OCI-LY1 (cell line): ENCODE measurements at regions not wholly inside any gene's neighbourhood (a gene's known extent, or its start where the extent isn't known, plus 50 kb on each side); places are given as distances from the start of the nearest gene placed in this dataset.

Experiments
- H2AFZ ChIP-seq: fragments of 200-600 bp; sonication (generic), shearing (Covaris generic); 2 replicates; pipeline ENCODE4 v1.6.0; 2014; ENCODE audit warnings: antibody characterized with exemption, mild to moderate bottlenecking, low read length
- H3F3A ChIP-seq: fragments of 200-600 bp; sonication (generic), shearing (Covaris generic); 2 replicates; pipeline ENCODE4 v1.6.0; 2014; ENCODE audit warnings: mild to moderate bottlenecking, antibody characterized with exemption, low read length, moderate library complexity; ENCODE audit not compliant: insufficient read depth
- H3K27ac ChIP-seq: fragments of 200-600 bp; sonication (generic); 2 replicates; pipeline ENCODE4 v1.5.1; 2014; ENCODE audit warnings: low read length, mixed run types, mild to moderate bottlenecking, low read depth; ENCODE audit not compliant: poor library complexity, severe bottlenecking
- H3K27me3 ChIP-seq: fragments of 200-600 bp; sonication (generic); 2 replicates; pipeline ENCODE4 v1.6.0; 2014; ENCODE audit warnings: antibody characterized with exemption, mild to moderate bottlenecking, low read length, moderate library complexity; ENCODE audit not compliant: insufficient read depth
- H3K36me3 ChIP-seq: fragments of 200-600 bp; sonication (generic); 2 replicates; pipeline ENCODE4 v1.6.1; 2014; ENCODE audit warnings: mild to moderate bottlenecking, antibody characterized with exemption, low read length, moderate library complexity, mixed read lengths; ENCODE audit not compliant: insufficient read depth
- H3K4me1 ChIP-seq: fragments of 200-600 bp; sonication (generic); 2 replicates; pipeline ENCODE4 v1.5.1; 2014; ENCODE audit warnings: mild to moderate bottlenecking, low read length, moderate library complexity; ENCODE audit not compliant: insufficient read depth, severe bottlenecking
- H3K4me2 ChIP-seq: fragments of 200-600 bp; sonication (generic), shearing (Covaris generic); 2 replicates; pipeline ENCODE4 v1.6.1; 2014; ENCODE audit warnings: low read length
- H3K4me3 ChIP-seq: fragments of 200-600 bp; sonication (generic); 2 replicates; pipeline ENCODE4 v1.5.1; 2014; ENCODE audit warnings: low read length, low read depth, mild to moderate bottlenecking, mixed read lengths; ENCODE audit not compliant: poor library complexity, severe bottlenecking
- H3K79me2 ChIP-seq: fragments of 200-600 bp; shearing (Covaris generic); 2 replicates; pipeline ENCODE4 v1.6.1; 2016; ENCODE audit warnings: mixed run types, low read length, mixed read lengths; ENCODE audit not compliant: insufficient read depth
- H3K9ac ChIP-seq: fragments of 200-600 bp; sonication (generic), shearing (Covaris generic); 2 replicates; pipeline ENCODE4 v1.6.1; 2014; ENCODE audit warnings: mild to moderate bottlenecking, low read length, mixed read lengths
- H3K9me2 ChIP-seq: fragments of 200-600 bp; sonication (generic), shearing (Covaris generic); 2 replicates; pipeline ENCODE4 v1.6.1; 2014; ENCODE audit warnings: low read depth, mild to moderate bottlenecking, low read length, mixed read lengths
- H3K9me3 ChIP-seq: fragments of 200-600 bp; shearing (Covaris generic); 2 replicates; pipeline ENCODE4 v1.6.1; 2014; ENCODE audit warnings: low read length, mixed read lengths
- H4K20me1 ChIP-seq: fragments of 200-600 bp; sonication (generic), shearing (Covaris generic); 2 replicates; pipeline ENCODE4 v1.6.0; 2016; ENCODE audit warnings: mild to moderate bottlenecking, low read length; ENCODE audit not compliant: insufficient read depth
- EZH2 ChIP-seq: fragments of 200-600 bp; sonication (generic), shearing (Covaris generic); IDR thresholded peaks from 2 replicates; pipeline ENCODE4 v1.8.0; 2017; ENCODE audit warnings: borderline replicate concordance, mixed run types, mild to moderate bottlenecking, antibody characterized with exemption, low read length, moderate library complexity, mixed read lengths
- TF ChIP-seq, protein P1 (sequence below): fragments of 200-600 bp; sonication (generic), shearing (Covaris generic); IDR thresholded peaks from 2 replicates; pipeline ENCODE4 v1.5.1; 2017; ENCODE audit warnings: mild to moderate bottlenecking, antibody characterized with exemption, low read length, moderate library complexity, mixed read lengths

DNA sequence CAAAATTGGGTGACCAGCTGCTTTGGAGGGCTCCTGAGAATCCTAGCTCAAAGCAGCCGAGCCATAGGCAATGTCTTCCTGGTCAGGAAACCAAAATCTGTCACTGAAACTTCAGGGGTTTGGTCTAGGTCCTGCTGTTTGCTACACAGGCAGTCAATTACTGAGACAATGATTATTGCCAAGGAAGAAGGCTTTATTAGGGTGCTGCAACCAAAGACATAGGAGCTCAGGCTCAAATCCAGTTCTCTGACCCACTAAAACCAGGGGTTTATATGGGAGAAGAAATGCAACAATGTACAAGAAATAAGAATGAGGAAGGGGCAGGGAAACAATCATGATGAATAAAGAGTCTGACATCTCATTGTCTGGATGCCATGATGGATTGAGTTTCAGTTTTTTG is 410.3 kb upstream of the ZWINT start:
- no peak overlapping the region for H3K9ac ChIP-seq
- H3K27ac ChIP-seq = no peak overlapping the region
- H3K4me2 ChIP-seq = no peak overlapping the region
- no peaks in the 10 kb centered on the region for H3K27me3 ChIP-seq
- no peaks in the 10 kb centered on the region for H3K9me2 ChIP-seq
- H3K36me3 ChIP-seq = no peaks in the 10 kb centered on the region
- H3K4me3 ChIP-seq = no peak overlapping the region
- H4K20me1 ChIP-seq = no peaks in the 10 kb centered on the region
- TF ChIP-seq EZH2 = no peak
- TF ChIP-seq, protein P1, sequence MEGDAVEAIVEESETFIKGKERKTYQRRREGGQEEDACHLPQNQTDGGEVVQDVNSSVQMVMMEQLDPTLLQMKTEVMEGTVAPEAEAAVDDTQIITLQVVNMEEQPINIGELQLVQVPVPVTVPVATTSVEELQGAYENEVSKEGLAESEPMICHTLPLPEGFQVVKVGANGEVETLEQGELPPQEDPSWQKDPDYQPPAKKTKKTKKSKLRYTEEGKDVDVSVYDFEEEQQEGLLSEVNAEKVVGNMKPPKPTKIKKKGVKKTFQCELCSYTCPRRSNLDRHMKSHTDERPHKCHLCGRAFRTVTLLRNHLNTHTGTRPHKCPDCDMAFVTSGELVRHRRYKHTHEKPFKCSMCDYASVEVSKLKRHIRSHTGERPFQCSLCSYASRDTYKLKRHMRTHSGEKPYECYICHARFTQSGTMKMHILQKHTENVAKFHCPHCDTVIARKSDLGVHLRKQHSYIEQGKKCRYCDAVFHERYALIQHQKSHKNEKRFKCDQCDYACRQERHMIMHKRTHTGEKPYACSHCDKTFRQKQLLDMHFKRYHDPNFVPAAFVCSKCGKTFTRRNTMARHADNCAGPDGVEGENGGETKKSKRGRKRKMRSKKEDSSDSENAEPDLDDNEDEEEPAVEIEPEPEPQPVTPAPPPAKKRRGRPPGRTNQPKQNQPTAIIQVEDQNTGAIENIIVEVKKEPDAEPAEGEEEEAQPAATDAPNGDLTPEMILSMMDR = no peak
- H3K4me1 ChIP-seq = no peaks in the 10 kb centered on the region
- H3F3A ChIP-seq = no peaks in the 10 kb centered on the region
- no peaks in the 10 kb centered on the region for H3K79me2 ChIP-seq
- peaks cover 15% of the 10 kb centered on the region for H3K9me3 ChIP-seq
- H2AFZ ChIP-seq = no peak overlapping the region

DNA sequence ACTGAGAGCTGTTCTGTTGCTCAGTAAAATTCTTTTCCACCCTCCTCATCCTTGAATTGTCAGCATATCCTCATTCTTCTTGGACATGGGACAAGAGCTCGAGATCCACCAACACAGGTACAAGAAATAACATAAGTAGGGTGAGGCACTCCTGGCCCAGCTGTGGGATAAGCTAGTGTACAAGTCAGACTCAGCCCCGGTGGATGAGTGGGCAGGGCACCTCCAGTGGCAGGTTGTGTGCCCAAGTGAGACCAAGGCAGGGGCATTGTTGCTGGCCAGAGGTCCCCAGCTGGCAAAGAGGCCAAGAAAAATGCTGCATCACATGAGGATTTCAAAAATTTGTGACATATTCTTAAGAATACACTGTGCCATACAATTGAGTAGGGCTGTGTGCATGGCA is 402.0 kb upstream of the ZWINT start:
- H3K4me2 ChIP-seq = no peak overlapping the region
- H3K27ac ChIP-seq = no peak overlapping the region
- no peaks in the 10 kb centered on the region for H3K79me2 ChIP-seq
- H3K9me2 ChIP-seq = no peaks in the 10 kb centered on the region
- no peak overlapping the region for H3K9ac ChIP-seq
- H3F3A ChIP-seq = no peaks in the 10 kb centered on the region
- no peak overlapping the region for H2AFZ ChIP-seq
- no peaks in the 10 kb centered on the region for H3K27me3 ChIP-seq
- H3K36me3 ChIP-seq = no peaks in the 10 kb centered on the region
- peaks cover 18% of the 10 kb centered on the region for H3K9me3 ChIP-seq
- no peak overlapping the region for H3K4me3 ChIP-seq
- no peaks in the 10 kb centered on the region for H3K4me1 ChIP-seq
- no peak for TF ChIP-seq EZH2
- TF ChIP-seq, protein P1 = no peak
- H4K20me1 ChIP-seq = no peaks in the 10 kb centered on the region

DNA sequence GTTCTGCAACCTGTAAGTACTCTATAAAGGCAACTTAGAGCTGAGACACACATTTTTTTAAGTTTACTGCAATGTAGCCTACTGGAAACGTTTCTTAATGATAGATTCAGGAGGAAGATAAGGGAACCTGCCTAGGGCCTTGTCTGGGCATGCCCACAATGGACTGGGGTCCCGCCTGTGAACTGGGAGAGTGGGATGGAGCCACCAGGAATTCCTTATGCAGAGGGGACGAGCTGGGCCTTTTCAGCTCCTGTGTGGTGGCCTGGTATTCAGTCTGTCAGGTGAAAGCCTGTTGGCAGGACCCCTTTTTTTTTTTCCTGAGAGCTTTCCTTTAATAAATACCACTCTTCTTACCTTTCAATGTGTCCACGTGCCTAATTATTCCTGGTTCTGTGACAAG is 384.4 kb upstream of the ZWINT start:
- H3K36me3 ChIP-seq = no peaks in the 10 kb centered on the region
- H2AFZ ChIP-seq = peak overlapping the region; percentile 5; the same call in 1 of the 2 replicates
- TF ChIP-seq EZH2 = no peak
- TF ChIP-seq, protein P1 = no peak

More for the DNA sequence above, 384.4 kb upstream of the ZWINT start:
- Histone ChIP-seq H3K27me3 (no peaks in the 10 kb centered on the region), H3K27ac (no peak overlapping the region), H3F3A (no peaks in the 10 kb centered on the region), H3K4me2 (no peak overlapping the region), H4K20me1 (no peaks in the 10 kb centered on the region), H3K9ac (no peak overlapping the region), H3K4me3 (no peak overlapping the region), H3K9me2 (no peaks in the 10 kb centered on the region), H3K79me2 (no peaks in the 10 kb centered on the region), H3K9me3 (no peaks in the 10 kb centered on the region), H3K4me1 (peaks cover 9% of the 10 kb centered on the region)
